K562 (cell line): ENCODE measurements at regions not wholly inside any gene's neighbourhood (a gene's known extent, or its start where the extent isn't known, plus 50 kb on each side); places are given as distances from the start of the nearest gene placed in this dataset.

Experiments used
- ATAC-seq: fragments of 200-7000 bp; cut with Tn5 transposase; 3 replicates; pipeline ENCODE4 v1.9.1; 2020; ENCODE audit warnings: moderate library complexity
- BruUV-seq: library from RNA; stranded (reverse); fragments of 400-500 nt; replicated peaks from 2 replicates; lab custom pipeline; 2021; lab: Mats Ljungman, UMichigan
- CTCF ChIA-PET: fragments of 300-600 bp; formaldehyde crosslinking; extraction: SDS; loops from one replicate; lab custom pipeline; 2021; ENCODE audit warnings: low intra/inter-chr PET ratio; lab: Yijun Ruan, JAX
- POLR2A ChIA-PET: fragments of 300-600, 350-650 bp; sonication (Branson Sonifier 250); formaldehyde crosslinking; extraction: SDS; loops from one replicate; lab custom pipeline; 2021; ENCODE audit warnings: antibody characterized with exemption, inconsistent platforms; lab: Yijun Ruan, JAX
- DNase-seq, 4 experiments: peaks; one replicate each; pipeline versions ENCODE4 v3.0.0 to v3.0.0-alpha.2; 2011 to 2018; ENCODE audit warnings: low spot score in 3 of 4, mixed read lengths in 3 of 4; ENCODE audit errors: extremely low read depth in 1 of 4
- FAIRE-seq: peaks from 2 replicates; lab custom pipeline; 2011; peaks lifted over from hg19 to GRCh38; lab: Jason Lieb, UNC
- H2AFZ ChIP-seq: 2 replicates; pipeline ENCODE4 v1.6.0; 2011; ENCODE audit warnings: low read depth, low read length, control low read depth, inconsistent platforms
- H3K27ac ChIP-seq: fragments of 200-600 bp; 3 replicates; pipeline ENCODE4 v1.8.0; 2011; ENCODE audit warnings: low read depth, mild to moderate bottlenecking, control low read depth, inconsistent platforms, low read length, moderate library complexity, mixed read lengths; ENCODE audit errors: extremely low read depth
- H3K27me3 ChIP-seq, 2 experiments: fragments of 300-600 bp in 1 of 2; 2 replicates in 1 of 2; 3 replicates in 1 of 2; pipeline versions ENCODE4 v1.6.0 to v1.8.0; 2011; ENCODE audit warnings: inconsistent platforms in 2 of 2, low read length in 2 of 2, mild to moderate bottlenecking in 1 of 2, mixed read lengths in 1 of 2, moderate library complexity in 1 of 2; ENCODE audit not compliant: control insufficient read depth in 2 of 2, insufficient read depth in 2 of 2
- H3K36me3 ChIP-seq: fragments of 300-600 bp; 3 replicates; pipeline ENCODE4 v1.8.0; 2011; ENCODE audit warnings: mild to moderate bottlenecking, low read length, inconsistent platforms; ENCODE audit not compliant: control insufficient read depth, insufficient read depth
- H3K4me1 ChIP-seq, 2 experiments: fragments of 200-600 bp in 1 of 2; replicated peaks in 1 of 2; 2 replicates in 1 of 2; 3 replicates in 1 of 2; pipeline versions ENCODE4 v1.5.1 to v1.8.0; 2011; ENCODE audit warnings: inconsistent platforms in 2 of 2, low read length in 2 of 2, mild to moderate bottlenecking in 1 of 2, mixed read lengths in 1 of 2, moderate library complexity in 1 of 2; ENCODE audit not compliant: control insufficient read depth in 2 of 2, insufficient read depth in 2 of 2
- H3K4me2 ChIP-seq: 2 replicates; pipeline ENCODE4 v1.6.1; 2011; ENCODE audit warnings: low read length, control low read depth, inconsistent platforms, mixed read lengths; ENCODE audit not compliant: insufficient read depth
- H3K4me3 ChIP-seq: fragments of 200-600 bp; sonication (generic), shearing (Covaris generic); 2 replicates; pipeline ENCODE4 v1.5.1; 2016; ENCODE audit warnings: control low read depth, inconsistent platforms
- H3K79me2 ChIP-seq: fragments of 200-600 bp; 3 replicates; pipeline ENCODE4 v1.8.0; 2011; ENCODE audit warnings: low read length, inconsistent platforms; ENCODE audit not compliant: control insufficient read depth, insufficient read depth
- H3K9ac ChIP-seq, 2 experiments: 2 replicates each; pipeline versions ENCODE4 v1.6.0 to v1.6.1; 2011; ENCODE audit warnings: low read depth in 2 of 2, low read length in 2 of 2, control low read depth in 1 of 2, inconsistent platforms in 1 of 2, mild to moderate bottlenecking in 1 of 2, mixed read lengths in 1 of 2; ENCODE audit not compliant: insufficient read depth in 1 of 2
- H3K9me1 ChIP-seq: one replicate; pipeline ENCODE4 v1.6.0; 2011; ENCODE audit warnings: inconsistent platforms, mild to moderate bottlenecking, low read length, moderate library complexity; ENCODE audit not compliant: control insufficient read depth, insufficient read depth
- H3K9me3 ChIP-seq: replicated peaks from 2 replicates; pipeline ENCODE4 v1.5.1; 2011; ENCODE audit warnings: low read depth, low read length, inconsistent platforms; ENCODE audit not compliant: control insufficient read depth, insufficient read depth
- H4K20me1 ChIP-seq: replicated peaks from 2 replicates; pipeline ENCODE4 v1.6.1; 2011; ENCODE audit warnings: low read length, inconsistent platforms, mixed read lengths; ENCODE audit not compliant: control insufficient read depth, insufficient read depth
- BRD9 ChIP-seq: fragments of 450-650 bp; IDR thresholded peaks from 2 replicates; pipeline ENCODE4 v1.6.1; 2018; ENCODE audit warnings: low read depth; ENCODE audit not compliant: partially characterized antibody
- CHD2 ChIP-seq: IDR thresholded peaks from 2 replicates; pipeline ENCODE4 v1.6.1; 2011; ENCODE audit warnings: low read depth, low read length
- CREBBP ChIP-seq: IDR thresholded peaks from one replicate; pipeline ENCODE4 v1.6.1; 2012; ENCODE audit warnings: low read depth, mild to moderate bottlenecking, control low read depth, inconsistent platforms, low read length
- FOXP1 ChIP-seq: sonication (generic); formaldehyde crosslinking; IDR thresholded peaks from 2 replicates; pipeline ENCODE4 v1.8.0; 2022; ENCODE audit warnings: mild to moderate bottlenecking, missing genetic modification reagents
- GTF2F1 ChIP-seq: IDR thresholded peaks from 2 replicates; pipeline ENCODE4 v1.6.1; 2011; ENCODE audit warnings: low read depth, low read length, improper control_type of control experiment
- PRPF4 ChIP-seq: fragments of 200-400 bp; formaldehyde crosslinking; IDR thresholded peaks from one replicate; pipeline ENCODE4 v1.6.1; 2017; ENCODE audit warnings: low read length, low read depth, mild to moderate bottlenecking; ENCODE audit not compliant: insufficient read depth, poor library complexity, severe bottlenecking
- ZFX ChIP-seq: sonication (generic); formaldehyde crosslinking; IDR thresholded peaks from 2 replicates; pipeline ENCODE4 v1.8.0; 2022; ENCODE audit warnings: mild to moderate bottlenecking, missing genetic modification reagents, moderate library complexity
- ZNF551 ChIP-seq: fragments of 250-450 bp; sonication (Bioruptor Pico); IDR thresholded peaks from 2 replicates; pipeline ENCODE4 v1.5.0; 2021; ENCODE audit warnings: mild to moderate bottlenecking, moderate library complexity
- ZNF668 ChIP-seq: fragments of 250-450 bp; sonication (Bioruptor Pico); IDR thresholded peaks from 2 replicates; pipeline ENCODE4 v1.8.0; 2022; ENCODE audit warnings: mild to moderate bottlenecking, inconsistent platforms
- WGBS: fragments of 100-300 bp; shearing (Covaris generic); methylation state at CpG from one replicate; pipeline ENCODE4 v1.1.6; 2016; ENCODE audit warnings: low coverage, mixed read lengths; ENCODE audit not compliant: insufficient coverage; ENCODE audit errors: missing lambda C conversion rate; 5-methylcytosine and 5-hydroxymethylcytosine counted together
- in situ Hi-C: fragments of 300-500 bp; cut with MboI; formaldehyde crosslinking; loops from 4 replicates; pipeline ENCODE4 v1.15.0; 2018; ENCODE audit warnings: inconsistent platforms, mixed read lengths
- intact Hi-C: fragments of 100-400 bp; cut with micrococcal nuclease; formaldehyde crosslinking; loops from 2 replicates; pipeline ENCODE4 v1.14.2; 2022
- TF ChIP-seq, protein P1 (sequence below): sonication (generic); formaldehyde crosslinking; IDR thresholded peaks from 2 replicates; pipeline ENCODE4 v1.4.0; 2020; ENCODE audit warnings: mild to moderate bottlenecking, missing genetic modification reagents
- TF ChIP-seq, protein P2 (sequence below): fragments of 250-450 bp; sonication (Bioruptor Pico); IDR thresholded peaks from 2 replicates; pipeline ENCODE4 v1.5.0; 2021; ENCODE audit warnings: mild to moderate bottlenecking, moderate library complexity

DNA sequence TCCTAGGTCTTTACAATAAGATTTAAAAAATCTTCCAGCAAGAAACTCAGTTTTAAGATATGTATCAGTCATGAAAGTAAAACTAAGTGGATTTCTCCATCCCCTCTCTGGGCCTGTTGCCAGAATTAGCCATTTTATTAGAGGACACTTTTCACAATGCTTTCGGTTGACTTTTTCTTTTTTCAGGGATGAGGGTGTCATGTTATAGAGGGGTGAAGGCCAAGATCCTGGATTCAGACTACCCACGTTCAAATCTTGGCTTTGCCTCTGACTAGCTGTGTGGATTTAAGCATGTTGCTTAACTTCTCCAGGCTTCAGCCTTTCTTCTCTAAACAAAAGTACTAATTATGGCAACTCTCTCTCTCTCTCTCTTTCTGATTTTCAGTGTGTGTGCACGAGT is 111.7 kb upstream of the COX10 start:
- TF ChIP-seq ZNF551 (CRISPR knock-in tag), result no peak
- no peak for TF ChIP-seq ZNF668
- no peak for TF ChIP-seq GTF2F1
- no peak for TF ChIP-seq ZFX
- TF ChIP-seq, protein P1, sequence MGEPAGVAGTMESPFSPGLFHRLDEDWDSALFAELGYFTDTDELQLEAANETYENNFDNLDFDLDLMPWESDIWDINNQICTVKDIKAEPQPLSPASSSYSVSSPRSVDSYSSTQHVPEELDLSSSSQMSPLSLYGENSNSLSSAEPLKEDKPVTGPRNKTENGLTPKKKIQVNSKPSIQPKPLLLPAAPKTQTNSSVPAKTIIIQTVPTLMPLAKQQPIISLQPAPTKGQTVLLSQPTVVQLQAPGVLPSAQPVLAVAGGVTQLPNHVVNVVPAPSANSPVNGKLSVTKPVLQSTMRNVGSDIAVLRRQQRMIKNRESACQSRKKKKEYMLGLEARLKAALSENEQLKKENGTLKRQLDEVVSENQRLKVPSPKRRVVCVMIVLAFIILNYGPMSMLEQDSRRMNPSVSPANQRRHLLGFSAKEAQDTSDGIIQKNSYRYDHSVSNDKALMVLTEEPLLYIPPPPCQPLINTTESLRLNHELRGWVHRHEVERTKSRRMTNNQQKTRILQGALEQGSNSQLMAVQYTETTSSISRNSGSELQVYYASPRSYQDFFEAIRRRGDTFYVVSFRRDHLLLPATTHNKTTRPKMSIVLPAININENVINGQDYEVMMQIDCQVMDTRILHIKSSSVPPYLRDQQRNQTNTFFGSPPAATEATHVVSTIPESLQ (CRISPR knock-in tag), result no peak
- no peak for TF ChIP-seq CHD2
- TF ChIP-seq BRD9, result no peak
- TF ChIP-seq CREBBP, result no peak
- TF ChIP-seq FOXP1 (CRISPR knock-in tag), result no peak
- TF ChIP-seq, protein P2, sequence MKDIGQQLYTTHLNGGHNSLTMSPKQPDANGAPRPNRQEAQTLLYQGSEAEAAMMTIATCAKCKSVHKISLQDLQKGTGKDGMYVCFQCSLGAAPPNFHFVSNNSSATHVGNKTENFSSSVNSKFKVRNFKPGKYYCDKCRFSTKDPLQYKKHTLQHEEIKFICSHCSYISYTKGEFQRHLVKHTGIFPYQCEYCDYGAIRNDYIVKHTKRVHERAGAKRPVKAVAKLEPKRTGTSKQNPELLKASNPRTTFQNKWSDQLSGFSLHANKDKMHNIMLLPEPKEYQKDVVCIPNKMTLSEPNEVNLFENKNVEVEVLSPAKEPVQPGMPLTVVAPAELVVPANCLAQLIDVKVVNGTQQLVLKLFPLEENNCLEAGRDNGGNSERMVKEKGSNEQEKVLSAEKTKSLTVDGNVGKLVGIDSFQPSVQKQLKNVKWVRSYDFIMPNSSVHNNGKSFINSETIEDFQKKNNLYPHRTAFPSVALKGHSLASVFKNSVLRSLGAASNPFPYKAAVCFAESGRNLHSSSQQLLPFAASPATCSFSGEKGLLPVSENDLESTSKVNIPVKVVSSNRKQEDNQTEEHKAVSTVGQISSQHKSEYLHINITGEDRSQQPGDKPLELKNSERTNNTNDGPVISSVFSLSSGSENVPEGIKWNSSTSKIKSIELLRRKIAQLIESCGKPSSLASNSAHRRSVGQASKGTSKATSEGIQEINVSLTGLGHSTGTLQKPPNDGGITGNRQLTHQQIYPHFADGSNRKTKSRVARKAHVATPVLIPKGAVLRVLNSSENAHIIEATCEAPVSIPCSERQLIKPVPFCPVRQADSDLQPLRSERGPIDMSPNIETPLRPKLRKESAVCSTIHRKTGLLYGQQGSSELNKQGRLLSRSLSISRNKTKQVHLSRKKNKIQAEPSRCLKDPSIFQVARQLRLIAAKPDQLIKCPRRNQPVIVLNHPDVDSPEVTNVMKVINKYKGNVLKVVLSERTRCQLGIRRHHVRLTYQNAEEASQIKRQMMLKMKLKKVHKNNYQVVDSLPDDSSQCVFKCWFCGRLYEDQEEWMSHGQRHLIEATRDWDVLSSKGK (CRISPR knock-in tag), result no peak
- TF ChIP-seq PRPF4, result no peak
- H3K27ac ChIP-seq, result no peak overlapping the region
- 0% methylated on average over 3 of the region's 3 CpGs for WGBS
- in situ Hi-C loops (no loop called here), intact Hi-C loops (no loop called here)
- H2AFZ ChIP-seq, result no peak overlapping the region
- H4K20me1 ChIP-seq, result no peaks in the 10 kb centered on the region
- no peak overlapping the region for H3K4me3 ChIP-seq
- no peak overlapping the region for H3K4me2 ChIP-seq
- H3K9ac ChIP-seq, result no peak overlapping the region
- no peaks in the 10 kb centered on the region for H3K9me3 ChIP-seq
- no peak for ATAC-seq
- no peak for DNase-seq
- H3K27me3 ChIP-seq, result peaks cover 0 to 2% of the 10 kb centered on the region in 2 experiments; a peak in 1 of 5 replicates
- no TSS peak for BruUV-seq
- no peaks in the 10 kb centered on the region for H3K4me1 ChIP-seq
- no peaks in the 10 kb centered on the region for H3K36me3 ChIP-seq
- H3K9me1 ChIP-seq, result no peaks in the 10 kb centered on the region
- no peaks in the 10 kb centered on the region for H3K79me2 ChIP-seq
- POLR2A ChIA-PET, result no interaction called here
- no peak for FAIRE-seq
- CTCF ChIA-PET, result no interaction called here
